Gastroesophageal sphincter (tissue), 4 donors: ENCODE measurements at regions not wholly inside any gene's neighbourhood (a gene's known extent, or its start where the extent isn't known, plus 50 kb on each side); places are given as distances from the start of the nearest gene placed in this dataset.

ENCODE experiments used
- ATAC-seq: fragments of 150-250 bp; one replicate; pipeline ENCODE4 v1.9.1; 2016; ENCODE audit warnings: mild to moderate bottlenecking, moderate library complexity
- H3K27ac ChIP-seq, 4 donors: fragments of 200-600 bp; sonication (generic) in 3 of 4; 1 replicate in 3 of 4; 2 replicates in 1 of 4; pipeline ENCODE4 v1.5.1; 2016 to 2019
- H3K27me3 ChIP-seq: fragments of 200-600 bp; sonication (generic); one replicate; pipeline ENCODE4 v1.5.1; 2019
- H3K36me3 ChIP-seq, 2 donors: fragments of 200-600 bp; sonication (generic); one replicate each; pipeline ENCODE4 v1.5.1; 2019; ENCODE audit warnings: control low read depth in 1 of 2
- H3K4me1 ChIP-seq, 3 donors: fragments of 200-600 bp; sonication (generic); 1 replicate in 2 of 3; 2 replicates in 1 of 3; pipeline ENCODE4 v1.5.1; 2016 to 2019; ENCODE audit warnings: control low read depth in 2 of 3
- H3K4me3 ChIP-seq, 2 donors: fragments of 200-600 bp; sonication (generic); one replicate each; pipeline ENCODE4 v1.5.1; 2019; ENCODE audit warnings: mild to moderate bottlenecking in 1 of 2, moderate library complexity in 1 of 2
- H3K9me3 ChIP-seq, 3 donors: fragments of 200-600 bp; sonication (generic); one replicate each; pipeline ENCODE4 v1.5.1; 2017 to 2019; ENCODE audit warnings: control low read depth in 2 of 3
- CTCF ChIP-seq, 4 experiments: fragments of 200-600 bp in 2 of 4; fragments of 450-650 bp in 2 of 4; sonication (generic) in 1 of 4; IDR thresholded peaks; one replicate each; pipeline ENCODE4 v1.5.1; 2017 to 2019; ENCODE audit warnings: antibody characterized with exemption in 4 of 4, mild to moderate bottlenecking in 2 of 4, moderate library complexity in 2 of 4
- EP300 ChIP-seq: sonication (generic); formaldehyde crosslinking; IDR thresholded peaks from one replicate; pipeline ENCODE4 v1.6.1; 2017; ENCODE audit warnings: antibody characterized with exemption, mild to moderate bottlenecking
- POLR2A ChIP-seq, 2 donors: fragments of 450-650 bp; IDR thresholded peaks; one replicate each; pipeline ENCODE4 v1.6.1; 2017; ENCODE audit warnings: antibody characterized with exemption in 2 of 2, mild to moderate bottlenecking in 2 of 2, moderate library complexity in 1 of 2
- POLR2AphosphoS5 ChIP-seq: sonication (generic); formaldehyde crosslinking; IDR thresholded peaks from one replicate; pipeline ENCODE4 v1.6.1; 2017; ENCODE audit warnings: antibody characterized with exemption
- WGBS, 2 donors: methylation state at CpG; one replicate each; pipeline ENCODE4 v1.1.5; 2018; ENCODE audit warnings: low coverage in 1 of 2; 5-methylcytosine and 5-hydroxymethylcytosine counted together

DNA sequence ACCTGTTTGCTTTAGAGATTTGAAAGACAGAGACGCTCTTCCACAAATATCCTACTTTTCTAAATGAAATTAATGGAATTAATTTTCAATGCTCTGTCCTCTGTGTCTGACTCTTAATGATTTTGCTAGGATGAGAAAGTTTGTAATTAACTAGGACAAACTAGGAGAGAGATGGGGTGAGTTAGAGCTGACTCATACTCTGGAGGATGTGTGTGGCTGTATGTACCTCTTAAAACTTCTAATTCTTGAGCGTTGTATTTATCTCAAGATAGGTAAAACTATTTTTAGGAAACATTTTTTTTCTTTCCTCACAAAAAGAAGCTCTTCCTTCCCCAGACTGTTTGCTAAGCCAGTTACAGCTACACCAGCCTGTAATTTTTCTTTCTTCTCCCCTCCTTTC is 178.8 kb upstream of the ANKRD30A start:
- WGBS, 2 donors = 71 to 73% methylated on average over 2 of the region's 2 CpGs
- no peak for ATAC-seq
- H3K27ac ChIP-seq = no peak overlapping the region
- no peaks in the 10 kb centered on the region for H3K9me3 ChIP-seq
- peaks cover 5% of the 10 kb centered on the region for H3K27me3 ChIP-seq
- TF ChIP-seq POLR2A (IDR thresholded peaks at IDR 0.05) = no peak
- no peaks in the 10 kb centered on the region for H3K4me1 ChIP-seq
- H3K36me3 ChIP-seq = no peaks in the 10 kb centered on the region
- H3K4me3 ChIP-seq = no peak overlapping the region

GRCh38 chr10:36943544-36943943 is 181.9 kb upstream of the ANKRD30A start:
- H3K27ac ChIP-seq = no peak overlapping the region
- no peak overlapping the region for H3K4me3 ChIP-seq
- no peaks in the 10 kb centered on the region for H3K9me3 ChIP-seq
- TF ChIP-seq POLR2AphosphoS5 (no peak), CTCF (IDR thresholded peaks at IDR 0.05) (no peak), POLR2A (IDR thresholded peaks at IDR 0.05) (no peak), EP300 (no peak)
- 60 to 65% methylated on average over 1 to 4 of the region's 12 CpGs for WGBS, 2 donors
- peaks cover 5% of the 10 kb centered on the region for H3K27me3 ChIP-seq
- no peak for ATAC-seq
- no peaks in the 10 kb centered on the region for H3K4me1 ChIP-seq
- no peaks in the 10 kb centered on the region for H3K36me3 ChIP-seq

DNA sequence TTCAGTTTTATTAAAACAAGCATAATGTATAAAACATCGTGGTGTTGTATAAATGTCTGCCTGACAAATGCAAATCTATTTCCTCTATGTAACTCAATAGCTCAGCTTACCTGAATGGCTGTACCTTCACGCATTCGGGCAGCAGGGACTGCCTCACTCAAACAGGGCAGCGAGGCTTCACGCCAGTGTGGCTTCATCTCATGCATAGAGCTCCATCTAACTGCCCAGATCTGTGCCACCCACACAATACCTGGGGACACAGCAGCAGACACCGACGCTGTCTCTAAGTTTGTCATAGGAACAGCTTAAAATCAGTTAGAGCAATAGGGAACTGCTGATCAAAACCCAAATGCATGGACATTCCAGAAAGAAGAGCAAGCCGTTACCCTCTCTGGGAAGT is 182.8 kb upstream of the ANKRD30A start:
- Histone ChIP-seq H3K4me1 (no peaks in the 10 kb centered on the region), H3K9me3 (no peaks in the 10 kb centered on the region), H3K4me3 (no peak overlapping the region), H3K27ac (no peak overlapping the region), H3K27me3 (peaks cover 5% of the 10 kb centered on the region), H3K36me3 (no peaks in the 10 kb centered on the region)
- TF ChIP-seq EP300 (no peak), POLR2A (IDR thresholded peaks at IDR 0.05) (no peak), CTCF (IDR thresholded peaks at IDR 0.05) (no peak), POLR2AphosphoS5 (no peak)
- 65 to 88% methylated on average over 4 to 6 of the region's 8 CpGs for WGBS, 2 donors
- ATAC-seq = no peak

GRCh38 chr10:36903040-36903439 is 222.4 kb upstream of the ANKRD30A start:
- TF ChIP-seq EP300 = no peak
- TF ChIP-seq CTCF (IDR thresholded peaks at IDR 0.05) = no peak
- no peak for TF ChIP-seq POLR2A (IDR thresholded peaks at IDR 0.05)
- TF ChIP-seq POLR2AphosphoS5 = no peak
- H3K9me3 ChIP-seq = peaks cover 0 to 8% (median 0%) of the 10 kb centered on the region in 3 donors
- 92 to 100% methylated on average over 2 of the region's 2 CpGs for WGBS, 2 donors
- ATAC-seq = no peak
- no peaks in the 10 kb centered on the region for H3K27me3 ChIP-seq
- H3K4me1 ChIP-seq = no peaks in the 10 kb centered on the region
- no peaks in the 10 kb centered on the region for H3K36me3 ChIP-seq
- H3K4me3 ChIP-seq = no peak overlapping the region
- no peak overlapping the region for H3K27ac ChIP-seq

DNA sequence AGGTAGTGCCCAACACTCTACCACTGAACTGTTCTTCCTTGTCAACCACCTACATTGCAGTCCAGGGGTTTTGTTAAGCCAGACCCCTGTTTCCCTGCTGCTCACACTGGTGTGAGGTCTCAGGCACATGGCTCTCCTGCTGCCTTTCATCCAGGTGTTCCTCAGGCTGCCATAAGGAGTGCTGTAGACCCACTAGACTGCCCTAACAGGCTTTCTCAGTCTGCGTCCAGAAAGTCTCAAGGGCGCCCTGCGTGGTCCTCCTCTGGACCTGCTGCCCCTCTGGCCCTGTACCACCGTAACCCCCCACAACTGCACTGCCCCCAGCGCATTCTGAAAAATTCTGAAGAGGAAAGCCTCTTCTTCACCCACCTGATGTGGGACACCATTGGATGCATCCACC is 225.7 kb upstream of the ANKRD30A start:
- 100% methylated on average over 1 to 3 of the region's 5 CpGs for WGBS, 2 donors
- H3K4me1 ChIP-seq = no peaks in the 10 kb centered on the region
- H3K27ac ChIP-seq = no peak overlapping the region
- H3K9me3 ChIP-seq = peaks cover 0 to 8% (median 0%) of the 10 kb centered on the region in 3 donors
- no peak overlapping the region for H3K4me3 ChIP-seq
- ATAC-seq = no peak
- TF ChIP-seq POLR2AphosphoS5 = no peak
- no peak for TF ChIP-seq CTCF (IDR thresholded peaks at IDR 0.05)
- no peak for TF ChIP-seq POLR2A (IDR thresholded peaks at IDR 0.05)
- no peak for TF ChIP-seq EP300
- H3K27me3 ChIP-seq = no peaks in the 10 kb centered on the region
- no peaks in the 10 kb centered on the region for H3K36me3 ChIP-seq
